DOHH2 (cell line): ENCODE measurements at regions not wholly inside any gene's neighbourhood (a gene's known extent, or its start where the extent isn't known, plus 50 kb on each side); places are given as distances from the start of the nearest gene placed in this dataset.

Experiments used
- H3F3A ChIP-seq: fragments of 200-600 bp; sonication (generic), shearing (Covaris generic); 2 replicates; pipeline ENCODE4 v1.6.0; 2016; ENCODE audit warnings: antibody characterized with exemption, mild to moderate bottlenecking; ENCODE audit not compliant: control insufficient read depth, insufficient read depth
- H3K27ac ChIP-seq: fragments of 200-600 bp; sonication (generic); 2 replicates; pipeline ENCODE4 v1.5.1; 2014; ENCODE audit warnings: low read depth, mild to moderate bottlenecking, low read length, moderate library complexity
- H3K27me3 ChIP-seq: fragments of 200-600 bp; sonication (generic); 2 replicates; pipeline ENCODE4 v1.6.1; 2014; ENCODE audit warnings: mild to moderate bottlenecking, low read length, mixed read lengths; ENCODE audit not compliant: control insufficient read depth
- H3K36me3 ChIP-seq: fragments of 200-600 bp; sonication (generic); 2 replicates; pipeline ENCODE4 v1.6.1; 2014; ENCODE audit warnings: mild to moderate bottlenecking, low read length, moderate library complexity, mixed read lengths; ENCODE audit not compliant: control insufficient read depth
- H3K4me1 ChIP-seq: fragments of 200-600 bp; sonication (generic); 2 replicates; pipeline ENCODE4 v1.6.1; 2014; ENCODE audit warnings: mild to moderate bottlenecking, low read length, mixed read lengths; ENCODE audit not compliant: control insufficient read depth
- H3K4me2 ChIP-seq: fragments of 200-600 bp; sonication (generic); 2 replicates; pipeline ENCODE4 v1.6.0; 2014; ENCODE audit warnings: mild to moderate bottlenecking, low read length, moderate library complexity
- H3K4me3 ChIP-seq: fragments of 200-600 bp; sonication (generic); 2 replicates; pipeline ENCODE4 v1.5.1; 2014; ENCODE audit warnings: mild to moderate bottlenecking, low read length, mixed read lengths
- H3K79me2 ChIP-seq: fragments of 200-600 bp; sonication (generic); 2 replicates; pipeline ENCODE4 v1.6.1; 2014; ENCODE audit warnings: mild to moderate bottlenecking, low read length, mixed read lengths; ENCODE audit not compliant: control insufficient read depth
- H3K9me2 ChIP-seq: fragments of 200-600 bp; sonication (generic); replicated peaks from 2 replicates; pipeline ENCODE4 v1.6.1; 2014; ENCODE audit warnings: mild to moderate bottlenecking, low read length, mixed read lengths; ENCODE audit not compliant: control insufficient read depth
- H3K9me3 ChIP-seq: fragments of 200-600 bp; sonication (generic); 2 replicates; pipeline ENCODE4 v1.6.1; 2014; ENCODE audit warnings: antibody characterized with exemption, low read length, mixed read lengths; ENCODE audit not compliant: control insufficient read depth, insufficient read depth
- H4K20me1 ChIP-seq: fragments of 200-600 bp; sonication (generic); 2 replicates; pipeline ENCODE4 v1.6.0; 2014; ENCODE audit warnings: low read depth, mild to moderate bottlenecking, antibody characterized with exemption, low read length, moderate library complexity; ENCODE audit not compliant: control insufficient read depth, insufficient read depth
- CTCF ChIP-seq: fragments of 200-600 bp; sonication (generic); IDR thresholded peaks from one replicate; pipeline ENCODE4 v1.5.1; 2014; ENCODE audit warnings: antibody characterized with exemption, mild to moderate bottlenecking, low read depth, low read length; ENCODE audit not compliant: poor library complexity, severe bottlenecking
- EZH2phosphoT487 ChIP-seq: fragments of 200-600 bp; sonication (generic); IDR thresholded peaks from 2 replicates; pipeline ENCODE4 v1.6.1; 2017; ENCODE audit warnings: borderline replicate concordance, mild to moderate bottlenecking, antibody characterized with exemption, low read length, moderate library complexity, mixed read lengths

GRCh38 chr18:71326826-71327225 lies 1038.0 kb downstream of the SOCS6 start:
- Histone ChIP-seq H3K4me2 (no peak overlapping the region), H3K4me1 (no peaks in the 10 kb centered on the region)
- TF ChIP-seq CTCF: no peak
- no peak for TF ChIP-seq EZH2phosphoT487

GRCh38 chr18:71324356-71324755 lies 1035.5 kb downstream of the SOCS6 start:
- no peak for TF ChIP-seq EZH2phosphoT487
- TF ChIP-seq CTCF: no peak

More at GRCh38 chr18:71326826-71327225, 1038.0 kb downstream of the SOCS6 start:
- H3K9me2 ChIP-seq: no peaks in the 10 kb centered on the region
- H3K4me3 ChIP-seq: no peak overlapping the region
- H3K27ac ChIP-seq: no peak overlapping the region
- H4K20me1 ChIP-seq: no peaks in the 10 kb centered on the region
- H3F3A ChIP-seq: no peaks in the 10 kb centered on the region
- no peaks in the 10 kb centered on the region for H3K27me3 ChIP-seq
- no peaks in the 10 kb centered on the region for H3K36me3 ChIP-seq
- H3K79me2 ChIP-seq: no peaks in the 10 kb centered on the region
- no peaks in the 10 kb centered on the region for H3K9me3 ChIP-seq

GRCh38 chr18:71322201-71322600 lies 1033.4 kb downstream of the SOCS6 start:
- Histone ChIP-seq H3K36me3 (no peaks in the 10 kb centered on the region), H3K4me3 (no peak overlapping the region), H3K4me1 (no peaks in the 10 kb centered on the region), H3K4me2 (no peak overlapping the region), H3F3A (no peaks in the 10 kb centered on the region), H3K9me2 (no peaks in the 10 kb centered on the region), H3K79me2 (no peaks in the 10 kb centered on the region), H3K9me3 (no peaks in the 10 kb centered on the region), H4K20me1 (no peaks in the 10 kb centered on the region), H3K27me3 (no peaks in the 10 kb centered on the region), H3K27ac (no peak overlapping the region)
- no peak for TF ChIP-seq EZH2phosphoT487
- TF ChIP-seq CTCF: no peak

More at GRCh38 chr18:71324356-71324755, 1035.5 kb downstream of the SOCS6 start:
- H3K9me2 ChIP-seq: no peaks in the 10 kb centered on the region
- no peaks in the 10 kb centered on the region for H3F3A ChIP-seq
- no peaks in the 10 kb centered on the region for H3K9me3 ChIP-seq
- H3K4me2 ChIP-seq: no peak overlapping the region
- no peaks in the 10 kb centered on the region for H3K27me3 ChIP-seq
- no peak overlapping the region for H3K4me3 ChIP-seq
- no peaks in the 10 kb centered on the region for H3K4me1 ChIP-seq
- no peaks in the 10 kb centered on the region for H4K20me1 ChIP-seq
- no peaks in the 10 kb centered on the region for H3K36me3 ChIP-seq
- no peaks in the 10 kb centered on the region for H3K79me2 ChIP-seq
- no peak overlapping the region for H3K27ac ChIP-seq
